ENCODE measurements at regions not wholly inside any gene's neighbourhood (a gene's known extent, or its start where the extent isn't known, plus 50 kb on each side); places are given as distances from the start of the nearest gene placed in this dataset.

DNA sequence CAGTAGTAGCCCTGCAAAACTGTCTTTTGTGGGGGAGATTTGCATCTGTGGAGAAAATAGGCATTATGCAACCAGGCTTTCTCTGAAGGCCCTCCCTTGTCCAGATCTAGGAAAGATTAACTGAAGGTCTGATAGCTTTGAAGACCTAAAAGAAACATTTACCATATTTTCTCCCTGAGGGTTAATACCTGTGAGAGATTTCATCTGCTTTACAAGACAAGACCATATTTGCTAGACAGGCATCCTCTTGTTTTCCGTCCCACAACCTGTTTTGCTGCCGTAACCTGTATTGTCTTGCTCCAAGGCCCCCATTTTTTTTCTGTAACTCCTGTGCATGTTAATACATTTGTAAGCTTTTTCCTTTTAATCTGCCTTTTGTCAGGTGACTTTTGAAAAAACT lies 1985.2 kb upstream of the CDH9 start:
- no peaks in the 10 kb centered on the region for H3K27me3 ChIP-seq (ENCODE audit: control insufficient read depth, insufficient read depth, low read length)
- no peaks in the 10 kb centered on the region for H3K79me2 ChIP-seq (ENCODE audit: control insufficient read depth, insufficient read depth, low read length)
- no peaks in the 10 kb centered on the region for H3K9me3 ChIP-seq (ENCODE audit: control insufficient read depth, insufficient read depth, low read depth, low read length)
- no peak for DNase-seq (ENCODE audit: low read depth in 2 of 2)
- H2AFZ ChIP-seq (ENCODE audit: low read length) = no peak overlapping the region
- no peaks in the 10 kb centered on the region for H3K4me1 ChIP-seq (ENCODE audit: control insufficient read depth, extremely low read depth, insufficient read depth, low read length)
- H3K4me2 ChIP-seq (ENCODE audit: extremely low read depth, insufficient read depth, low read length) = no peak overlapping the region
- H3K36me3 ChIP-seq (ENCODE audit: control insufficient read depth, insufficient read depth, low read length) = no peaks in the 10 kb centered on the region
- no peaks in the 10 kb centered on the region for H4K20me1 ChIP-seq (ENCODE audit: control insufficient read depth, extremely low read depth, insufficient read depth, low read length)
- no peak overlapping the region for H3K9ac ChIP-seq (ENCODE audit: insufficient read depth, low read length)
- no peak overlapping the region for H3K27ac ChIP-seq (ENCODE audit: insufficient read depth, low read length)
- H3K4me3 ChIP-seq (replicated peaks in 1 of 4; ENCODE audit: control extremely low read depth in 1 of 4, insufficient read depth in 1 of 4, low read depth in 3 of 4, low read length in 4 of 4) = no peak overlapping the region
- TF ChIP-seq CTCF (conservative IDR thresholded peaks at IDR 0.05 in 1 of 2, IDR thresholded peaks at IDR 0.05 in 1 of 2; ENCODE audit: low read depth in 1 of 2, low read length in 2 of 2) (no peak), EZH2 (IDR thresholded peaks at IDR 0.05; ENCODE audit: low read length, missing control alignments) (no peak)

- H3K9ac ChIP-seq (ENCODE audit: insufficient read depth, low read length) = no peak overlapping the region
- H4K20me1 ChIP-seq (ENCODE audit: control insufficient read depth, extremely low read depth, insufficient read depth, low read length) = no peaks in the 10 kb centered on the region
- no peak overlapping the region for H3K4me2 ChIP-seq (ENCODE audit: extremely low read depth, insufficient read depth, low read length)
- H3K79me2 ChIP-seq (ENCODE audit: control insufficient read depth, insufficient read depth, low read length) = no peaks in the 10 kb centered on the region
- no peak overlapping the region for H3K27ac ChIP-seq (ENCODE audit: insufficient read depth, low read length)
- no peak overlapping the region for H2AFZ ChIP-seq (ENCODE audit: low read length)
- no peak for DNase-seq (ENCODE audit: low read depth in 2 of 2)
- no peaks in the 10 kb centered on the region for H3K36me3 ChIP-seq (ENCODE audit: control insufficient read depth, insufficient read depth, low read length)
- H3K9me3 ChIP-seq (ENCODE audit: control insufficient read depth, insufficient read depth, low read depth, low read length) = no peaks in the 10 kb centered on the region
- no peak for TF ChIP-seq CTCF (conservative IDR thresholded peaks at IDR 0.05 in 1 of 2, IDR thresholded peaks at IDR 0.05 in 1 of 2; ENCODE audit: low read depth in 1 of 2, low read length in 2 of 2)
- TF ChIP-seq EZH2 (IDR thresholded peaks at IDR 0.05; ENCODE audit: low read length, missing control alignments) = no peak
- H3K4me1 ChIP-seq (ENCODE audit: control insufficient read depth, extremely low read depth, insufficient read depth, low read length) = no peaks in the 10 kb centered on the region
- no peak overlapping the region for H3K4me3 ChIP-seq (replicated peaks in 1 of 4; ENCODE audit: control extremely low read depth in 1 of 4, insufficient read depth in 1 of 4, low read depth in 3 of 4, low read length in 4 of 4)
- H3K27me3 ChIP-seq (ENCODE audit: control insufficient read depth, insufficient read depth, low read length) = no peaks in the 10 kb centered on the region
These were observed 1979.1 kb upstream of the CDH9 start for GRCh38 chr5:29017501-29017900.

GRCh38 chr5:29016067-29016466 lies 1977.7 kb upstream of the CDH9 start:
- Histone ChIP-seq H3K27me3 (ENCODE audit: control insufficient read depth, insufficient read depth, low read length) (no peaks in the 10 kb centered on the region), H3K79me2 (ENCODE audit: control insufficient read depth, insufficient read depth, low read length) (no peaks in the 10 kb centered on the region), H3K9me3 (ENCODE audit: control insufficient read depth, insufficient read depth, low read depth, low read length) (no peaks in the 10 kb centered on the region), H3K4me3 (replicated peaks in 1 of 4; ENCODE audit: control extremely low read depth in 1 of 4, insufficient read depth in 1 of 4, low read depth in 3 of 4, low read length in 4 of 4) (no peak overlapping the region), H3K4me1 (ENCODE audit: control insufficient read depth, extremely low read depth, insufficient read depth, low read length) (no peaks in the 10 kb centered on the region), H3K4me2 (ENCODE audit: extremely low read depth, insufficient read depth, low read length) (no peak overlapping the region), H2AFZ (ENCODE audit: low read length) (no peak overlapping the region), H3K27ac (ENCODE audit: insufficient read depth, low read length) (no peak overlapping the region), H3K36me3 (ENCODE audit: control insufficient read depth, insufficient read depth, low read length) (no peaks in the 10 kb centered on the region), H3K9ac (ENCODE audit: insufficient read depth, low read length) (no peak overlapping the region), H4K20me1 (ENCODE audit: control insufficient read depth, extremely low read depth, insufficient read depth, low read length) (no peaks in the 10 kb centered on the region)
- DNase-seq (ENCODE audit: low read depth in 2 of 2) = no peak
- TF ChIP-seq EZH2 (IDR thresholded peaks at IDR 0.05; ENCODE audit: low read length, missing control alignments) (no peak), CTCF (conservative IDR thresholded peaks at IDR 0.05 in 1 of 2, IDR thresholded peaks at IDR 0.05 in 1 of 2; ENCODE audit: low read depth in 1 of 2, low read length in 2 of 2) (no peak)

All from fibroblast of lung (primary cell).